ENCODE measurements at regions not wholly inside any gene's neighbourhood (a gene's known extent, or its start where the extent isn't known, plus 50 kb on each side); places are given as distances from the start of the nearest gene placed in this dataset.

DNA sequence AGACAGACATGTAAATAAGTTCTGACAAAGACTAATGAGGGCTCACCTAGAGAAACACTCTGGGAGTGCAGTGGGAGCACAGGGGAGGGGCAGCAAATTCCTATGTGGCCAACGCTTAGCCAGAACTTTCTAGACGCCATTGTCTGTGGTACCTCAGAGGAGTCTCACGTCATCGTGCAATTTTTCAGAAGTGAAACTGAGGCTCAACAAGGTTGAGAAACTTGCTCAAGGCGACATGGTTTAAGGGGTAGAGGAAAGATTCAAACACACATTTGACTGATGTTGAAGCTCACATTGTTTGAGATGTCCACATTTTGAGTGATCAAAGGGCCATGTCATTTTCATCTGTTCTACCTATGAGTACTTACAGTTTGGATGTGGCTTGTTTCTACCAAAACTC lies 152.6 kb upstream of the LMO4 start:
- Histone ChIP-seq H3K9me3 (no peaks in the 10 kb centered on the region), H3K27me3 (peaks cover 0 to 8% (median 5%) of the 10 kb centered on the region in 7 donors), H3K27ac (no peak overlapping the region), H3K4me3 (no peak overlapping the region), H3K4me1 (peaks cover 0 to 12% (median 3%) of the 10 kb centered on the region in 9 donors), H3K36me3 (no peaks in the 10 kb centered on the region)
- DNase-seq: no peak
- TF ChIP-seq, protein P1, sequence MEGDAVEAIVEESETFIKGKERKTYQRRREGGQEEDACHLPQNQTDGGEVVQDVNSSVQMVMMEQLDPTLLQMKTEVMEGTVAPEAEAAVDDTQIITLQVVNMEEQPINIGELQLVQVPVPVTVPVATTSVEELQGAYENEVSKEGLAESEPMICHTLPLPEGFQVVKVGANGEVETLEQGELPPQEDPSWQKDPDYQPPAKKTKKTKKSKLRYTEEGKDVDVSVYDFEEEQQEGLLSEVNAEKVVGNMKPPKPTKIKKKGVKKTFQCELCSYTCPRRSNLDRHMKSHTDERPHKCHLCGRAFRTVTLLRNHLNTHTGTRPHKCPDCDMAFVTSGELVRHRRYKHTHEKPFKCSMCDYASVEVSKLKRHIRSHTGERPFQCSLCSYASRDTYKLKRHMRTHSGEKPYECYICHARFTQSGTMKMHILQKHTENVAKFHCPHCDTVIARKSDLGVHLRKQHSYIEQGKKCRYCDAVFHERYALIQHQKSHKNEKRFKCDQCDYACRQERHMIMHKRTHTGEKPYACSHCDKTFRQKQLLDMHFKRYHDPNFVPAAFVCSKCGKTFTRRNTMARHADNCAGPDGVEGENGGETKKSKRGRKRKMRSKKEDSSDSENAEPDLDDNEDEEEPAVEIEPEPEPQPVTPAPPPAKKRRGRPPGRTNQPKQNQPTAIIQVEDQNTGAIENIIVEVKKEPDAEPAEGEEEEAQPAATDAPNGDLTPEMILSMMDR (IDR thresholded peaks at IDR 0.05): no peak
- ATAC-seq: no peak
- 71 to 78% methylated on average over 5 of the region's 5 CpGs for WGBS, 2 donors
- intact Hi-C loops (cut with DNase I): no loop called here

DNA sequence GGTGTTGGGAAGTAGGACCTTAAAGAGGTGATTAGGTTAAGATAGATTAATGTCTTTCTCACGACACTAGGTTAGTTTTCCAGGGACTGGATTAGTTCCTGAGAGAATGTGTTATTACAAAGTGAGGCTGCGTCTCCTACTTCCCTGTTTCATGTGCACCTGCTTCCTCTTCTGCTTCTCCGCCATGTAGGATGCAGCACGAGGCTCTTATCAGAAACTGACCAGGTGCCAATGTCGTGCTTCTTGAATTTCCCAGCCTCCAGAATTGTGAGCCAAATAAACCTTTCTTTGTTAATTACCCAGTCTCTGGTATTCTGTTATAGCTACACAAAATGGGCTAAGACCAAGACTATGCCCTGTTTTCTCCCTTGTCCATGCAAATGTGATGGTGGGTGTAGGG lies 152.2 kb upstream of the LMO4 start:
- TF ChIP-seq, protein P1 (IDR thresholded peaks at IDR 0.05): no peak
- DNase-seq: no peak
- Histone ChIP-seq H3K27me3 (peaks cover 0 to 8% (median 5%) of the 10 kb centered on the region in 7 donors), H3K27ac (no peak overlapping the region), H3K4me1 (peaks cover 0 to 12% (median 3%) of the 10 kb centered on the region in 9 donors), H3K9me3 (no peaks in the 10 kb centered on the region), H3K36me3 (no peaks in the 10 kb centered on the region), H3K4me3 (no peak overlapping the region)
- no peak for ATAC-seq
- intact Hi-C loops (cut with DNase I): no loop called here
- 58 to 71% methylated on average over 5 of the region's 5 CpGs for WGBS, 2 donors

DNA sequence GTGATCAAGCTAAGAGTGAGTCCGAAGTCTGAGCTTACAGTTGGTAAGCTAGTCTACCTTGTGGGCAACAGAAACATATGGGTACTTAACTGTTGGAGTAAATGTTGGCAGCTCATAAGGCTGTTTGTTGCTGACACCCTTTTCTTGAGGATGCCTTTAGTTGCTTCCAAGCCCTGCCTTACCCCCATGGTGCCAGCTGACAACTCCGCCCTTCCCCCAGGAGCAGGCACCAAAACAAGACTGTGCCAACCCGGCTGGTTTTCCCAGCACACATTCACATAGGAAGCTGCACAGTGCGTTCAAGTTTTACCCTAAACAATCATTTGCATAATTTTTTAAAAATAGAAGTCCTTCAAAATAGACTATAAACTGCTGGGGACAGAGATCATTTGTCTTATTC lies 150.2 kb upstream of the LMO4 start:
- Histone ChIP-seq H3K4me1 (peaks cover 0 to 12% (median 3%) of the 10 kb centered on the region in 9 donors), H3K27ac (no peak overlapping the region), H3K9me3 (no peaks in the 10 kb centered on the region), H3K36me3 (no peaks in the 10 kb centered on the region), H3K27me3 (peaks cover 0 to 8% (median 4%) of the 10 kb centered on the region in 7 donors), H3K4me3 (no peak overlapping the region)
- ATAC-seq (no peak), DNase-seq (no peak)
- intact Hi-C loops (cut with DNase I): no loop called here
- 86 to 89% methylated on average over 4 of the region's 4 CpGs for whole genome bisulfite sequencing, 2 donors
- TF ChIP-seq, protein P1 (IDR thresholded peaks at IDR 0.05): no peak

DNA sequence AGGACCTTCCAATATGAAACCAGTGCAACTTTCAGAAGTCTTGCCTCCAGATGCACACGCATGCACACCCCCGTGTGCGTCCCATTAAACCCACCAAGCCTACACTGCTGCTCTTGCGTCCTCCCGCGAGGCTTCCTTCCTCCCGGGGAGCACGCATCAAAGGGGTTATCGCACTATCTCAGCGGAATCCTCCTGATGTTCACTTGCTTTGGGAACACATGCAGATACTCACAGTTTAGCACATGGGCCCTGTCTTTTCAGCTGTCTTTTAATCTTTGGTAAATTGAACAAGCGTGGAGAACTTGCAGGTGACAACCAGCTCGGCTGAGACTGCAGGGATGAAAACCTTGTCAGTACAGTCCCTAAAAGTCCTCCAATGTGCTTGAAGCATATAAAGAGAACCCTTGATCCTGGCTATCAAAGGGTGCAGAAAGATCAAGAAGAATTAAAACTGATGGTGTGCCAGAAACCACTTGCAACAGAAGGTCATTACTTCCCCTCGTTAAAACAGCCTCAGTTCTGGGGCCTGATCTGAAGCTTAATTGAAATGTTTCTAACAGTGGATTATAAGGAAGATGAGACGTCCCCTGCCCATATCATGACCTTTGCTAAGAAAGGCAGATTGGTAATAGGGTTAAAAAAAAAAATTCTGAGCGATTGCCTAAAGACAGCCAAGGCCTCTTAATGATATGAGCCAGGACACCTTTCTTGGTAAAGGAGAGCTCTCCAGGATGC lies 149.4 kb upstream of the LMO4 start:
- peaks cover 0 to 6% (median 0%) of the 10 kb centered on the region in 7 donors for H3K27me3 ChIP-seq
- no peaks in the 10 kb centered on the region for H3K9me3 ChIP-seq
- whole genome bisulfite sequencing, 2 donors: 71 to 77% methylated on average over 15 of the region's 15 CpGs
- no peaks in the 10 kb centered on the region for H3K36me3 ChIP-seq
- intact Hi-C loops (cut with DNase I): no loop called here
- ATAC-seq: no peak
- H3K27ac ChIP-seq: no peak overlapping the region
- TF ChIP-seq, protein P1 (IDR thresholded peaks at IDR 0.05): no peak
- peaks cover 0 to 12% (median 3%) of the 10 kb centered on the region in 9 donors for H3K4me1 ChIP-seq
- no peak overlapping the region for H3K4me3 ChIP-seq
- DNase-seq: no peak
